HCT116 (cell line): ENCODE measurements at regions not wholly inside any gene's neighbourhood (a gene's known extent, or its start where the extent isn't known, plus 50 kb on each side); places are given as distances from the start of the nearest gene placed in this dataset.

Source experiments
- ATAC-seq: fragments of 200-7000 bp; cut with Tn5 transposase; 2 replicates; pipeline ENCODE4 v1.9.1; 2020; ENCODE audit warnings: mild to moderate bottlenecking, moderate library complexity
- BruUV-seq: library from RNA; stranded (reverse); fragments of 400-500 nt; replicated peaks from 2 replicates; lab custom pipeline; 2021; lab: Mats Ljungman, UMichigan
- CTCF ChIA-PET: fragments of 300-600 bp; sonication (Branson Sonifier 250); formaldehyde crosslinking; loops from one replicate; lab custom pipeline; 2021; ENCODE audit warnings: antibody characterized with exemption; lab: Charles Lee
- POLR2A ChIA-PET: fragments of 300-600, 350-600 bp; sonication (Branson Sonifier 250); formaldehyde crosslinking; loops from one replicate; lab custom pipeline; 2021; ENCODE audit warnings: antibody characterized with exemption; lab: Charles Lee
- RAD21 ChIA-PET, 2 experiments: fragments of 300-600 bp; sonication (Branson Sonifier 250); formaldehyde crosslinking; loops; one replicate each; lab custom pipeline; 2023; ENCODE audit warnings: low total read pairs in 2 of 2; ENCODE audit not compliant: uncharacterized antibody in 2 of 2, unreplicated experiment in 2 of 2, low non-redundant PET in 1 of 2; lab: Charles Lee
- DNase-seq: peaks from one replicate; pipeline ENCODE4 v3.0.0-alpha.2; 2010; ENCODE audit warnings: low read depth, low spot score
- H2AFZ ChIP-seq: fragments of 200-600 bp; shearing (Covaris generic), sonication (generic); 2 replicates; pipeline ENCODE4 v1.6.1; 2017; ENCODE audit warnings: low read depth, mixed run types, mixed read lengths, antibody characterized with exemption, low read length; ENCODE audit not compliant: poor library complexity, severe bottlenecking
- H3K27ac ChIP-seq: 2 replicates; pipeline ENCODE4 v1.5.1; 2012; ENCODE audit warnings: low read depth, low read length
- H3K27me3 ChIP-seq: fragments of 200-600 bp; sonication (generic); 2 replicates; pipeline ENCODE4 v1.6.1; 2016; ENCODE audit warnings: mixed run types, low read length, mixed read lengths; ENCODE audit not compliant: insufficient read depth
- H3K36me3 ChIP-seq, 2 experiments: fragments of 200-500 bp in 1 of 2; fragments of 200-600 bp in 1 of 2; sonication (Bioruptor generic) in 1 of 2; sonication (generic) in 1 of 2; 2 replicates each; pipeline versions ENCODE4 v1.5.1 to v1.6.1; 2014 to 2016; ENCODE audit warnings: low read length in 2 of 2, inconsistent platforms in 1 of 2, mixed read lengths in 1 of 2, mixed run types in 1 of 2; ENCODE audit not compliant: insufficient read depth in 2 of 2, control insufficient read depth in 1 of 2
- H3K4me1 ChIP-seq, 2 experiments: fragments of 200-600 bp in 1 of 2; sonication (generic) in 1 of 2; 2 replicates each; pipeline versions ENCODE4 v1.5.1 to v1.6.1; 2012 to 2017; ENCODE audit warnings: low read length in 2 of 2, inconsistent platforms in 1 of 2, mild to moderate bottlenecking in 1 of 2, mixed read lengths in 1 of 2, mixed run types in 1 of 2, moderate library complexity in 1 of 2; ENCODE audit not compliant: insufficient read depth in 2 of 2, control insufficient read depth in 1 of 2
- H3K4me2 ChIP-seq: fragments of 200-600 bp; sonication (generic); 2 replicates; pipeline ENCODE4 v1.6.1; 2017; ENCODE audit warnings: mixed run types, low read length, mixed read lengths
- H3K4me3 ChIP-seq, 2 experiments: fragments of 200-600 bp in 1 of 2; sonication (generic) in 1 of 2; replicated peaks in 1 of 2; 2 replicates each; pipeline ENCODE4 v1.5.1; 2011 to 2016; ENCODE audit warnings: low read length in 2 of 2, control low read depth in 1 of 2, low read depth in 1 of 2, mild to moderate bottlenecking in 1 of 2, mixed read lengths in 1 of 2, mixed run types in 1 of 2
- H3K79me2 ChIP-seq: fragments of 200-600 bp; sonication (generic); 2 replicates; pipeline ENCODE4 v1.6.1; 2017; ENCODE audit warnings: mild to moderate bottlenecking, mixed run types, low read length, moderate library complexity, mixed read lengths; ENCODE audit not compliant: insufficient read depth
- H3K9ac ChIP-seq: fragments of 200-600 bp; sonication (generic); 2 replicates; pipeline ENCODE4 v1.6.1; 2016; ENCODE audit warnings: low read length, mixed read lengths
- H3K9me2 ChIP-seq: fragments of 200-600 bp; sonication (generic), shearing (Covaris generic); 2 replicates; pipeline ENCODE4 v1.6.1; 2017; ENCODE audit warnings: mixed run types, mild to moderate bottlenecking, moderate library complexity; ENCODE audit not compliant: insufficient read depth
- H3K9me3 ChIP-seq, 2 experiments: fragments of 200-500 bp in 1 of 2; fragments of 200-600 bp in 1 of 2; sonication (Bioruptor generic) in 1 of 2; sonication (generic) in 1 of 2; 2 replicates each; pipeline ENCODE4 v1.6.1; 2014 to 2017; ENCODE audit warnings: low read length in 2 of 2, mixed read lengths in 2 of 2, inconsistent platforms in 1 of 2, low read depth in 1 of 2, mild to moderate bottlenecking in 1 of 2, mixed run types in 1 of 2, moderate library complexity in 1 of 2; ENCODE audit not compliant: control insufficient read depth in 1 of 2, insufficient read depth in 1 of 2
- H4K20me1 ChIP-seq: fragments of 200-600 bp; sonication (generic), shearing (Covaris generic); 2 replicates; pipeline ENCODE4 v1.6.1; 2017; ENCODE audit warnings: mixed run types, mild to moderate bottlenecking, moderate library complexity; ENCODE audit not compliant: insufficient read depth
- CBX3 ChIP-seq: IDR thresholded peaks from 2 replicates; pipeline ENCODE4 v1.6.1; 2012; ENCODE audit warnings: low read depth
- CEBPB ChIP-seq: IDR thresholded peaks from 2 replicates; pipeline ENCODE4 v1.6.1; 2012; ENCODE audit warnings: low read depth
- EGR1 ChIP-seq: IDR thresholded peaks from 2 replicates; pipeline ENCODE4 v1.6.1; 2012; ENCODE audit warnings: low read depth
- ELF1 ChIP-seq: IDR thresholded peaks from 2 replicates; pipeline ENCODE4 v1.6.1; 2012; ENCODE audit warnings: low read depth, borderline replicate concordance
- EZH2phosphoT487 ChIP-seq: fragments of 200-600 bp; IDR thresholded peaks from 2 replicates; pipeline ENCODE4 v1.6.1; 2018; ENCODE audit warnings: antibody characterized with exemption, borderline replicate concordance
- FOSL1 ChIP-seq: IDR thresholded peaks from 2 replicates; pipeline ENCODE4 v1.6.1; 2012; ENCODE audit warnings: low read depth
- JUND ChIP-seq: IDR thresholded peaks from 2 replicates; pipeline ENCODE4 v1.6.1; 2012
- POLR2AphosphoS5 ChIP-seq: IDR thresholded peaks from 2 replicates; pipeline ENCODE4 v1.6.1; 2011; ENCODE audit warnings: mild to moderate bottlenecking, low read depth, low read length, moderate library complexity
- RAD21 ChIP-seq: IDR thresholded peaks from 2 replicates; pipeline ENCODE4 v1.6.1; 2012; ENCODE audit warnings: low read depth, mild to moderate bottlenecking
- SIN3A ChIP-seq: IDR thresholded peaks from 2 replicates; pipeline ENCODE4 v1.6.1; 2012; ENCODE audit warnings: low read depth
- SP1 ChIP-seq: IDR thresholded peaks from 2 replicates; pipeline ENCODE4 v1.6.1; 2012; ENCODE audit warnings: low read depth
- SRF ChIP-seq: IDR thresholded peaks from 2 replicates; pipeline ENCODE4 v1.6.1; 2012; ENCODE audit warnings: low read depth
- TCF7L2 ChIP-seq: IDR thresholded peaks from 2 replicates; pipeline ENCODE4 v1.7.0; 2011; ENCODE audit warnings: borderline replicate concordance, inconsistent platforms; ENCODE audit not compliant: insufficient read depth, insufficient read length; ENCODE audit errors: extremely low read depth
- YY1 ChIP-seq: IDR thresholded peaks from 2 replicates; pipeline ENCODE4 v1.6.1; 2011; ENCODE audit warnings: low read length, low read depth, moderate library complexity, mild to moderate bottlenecking; ENCODE audit not compliant: insufficient replicate concordance; ENCODE audit errors: extremely low read depth
- ZFX ChIP-seq: fragments of 450-650 bp; IDR thresholded peaks from 2 replicates; pipeline ENCODE4 v1.6.1; 2017
- intact Hi-C: fragments of 100-400 bp; cut with micrococcal nuclease; formaldehyde crosslinking; loops from 2 replicates; pipeline ENCODE4 v1.10.0; 2022
- TF ChIP-seq, protein P1 (sequence below): IDR thresholded peaks from 2 replicates; pipeline ENCODE4 v1.6.1; 2011; ENCODE audit warnings: mild to moderate bottlenecking, low read length, moderate library complexity; ENCODE audit not compliant: insufficient replicate concordance; ENCODE audit errors: extremely low read depth
- TF ChIP-seq, protein P2 (sequence below): IDR thresholded peaks from 2 replicates; pipeline ENCODE4 v1.6.1; 2012

DNA sequence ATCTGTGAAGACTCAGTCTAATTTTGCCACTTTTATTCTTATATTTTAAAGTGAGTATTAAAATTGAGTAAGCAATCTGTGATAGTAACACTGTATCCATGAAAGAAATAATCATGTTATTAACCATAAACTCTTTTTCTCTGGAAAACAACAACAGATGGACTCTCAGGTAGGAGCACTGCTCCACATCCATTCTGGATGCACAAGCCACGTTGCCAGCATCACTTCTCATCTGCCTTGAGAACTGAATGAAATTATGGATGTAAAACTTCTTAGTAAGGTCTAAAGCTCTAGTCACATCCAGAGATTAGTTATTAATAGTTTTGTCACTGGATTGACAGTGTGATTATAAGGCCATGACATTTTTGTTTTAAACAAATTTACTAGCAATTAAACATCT, 489.1 kb upstream of the SYT1 start:
- DNase-seq (no peak), ATAC-seq (no peak)
- BruUV-seq = no TSS peak
- TF ChIP-seq SP1 (no peak), POLR2AphosphoS5 (no peak), RAD21 (no peak), ZFX (no peak), ELF1 (no peak), EZH2phosphoT487 (no peak), CBX3 (no peak), FOSL1 (no peak), JUND (no peak), TCF7L2 (no peak), CEBPB (no peak), YY1 (no peak), EGR1 (no peak), SIN3A (no peak), SRF (no peak)
- TF ChIP-seq, protein P1, sequence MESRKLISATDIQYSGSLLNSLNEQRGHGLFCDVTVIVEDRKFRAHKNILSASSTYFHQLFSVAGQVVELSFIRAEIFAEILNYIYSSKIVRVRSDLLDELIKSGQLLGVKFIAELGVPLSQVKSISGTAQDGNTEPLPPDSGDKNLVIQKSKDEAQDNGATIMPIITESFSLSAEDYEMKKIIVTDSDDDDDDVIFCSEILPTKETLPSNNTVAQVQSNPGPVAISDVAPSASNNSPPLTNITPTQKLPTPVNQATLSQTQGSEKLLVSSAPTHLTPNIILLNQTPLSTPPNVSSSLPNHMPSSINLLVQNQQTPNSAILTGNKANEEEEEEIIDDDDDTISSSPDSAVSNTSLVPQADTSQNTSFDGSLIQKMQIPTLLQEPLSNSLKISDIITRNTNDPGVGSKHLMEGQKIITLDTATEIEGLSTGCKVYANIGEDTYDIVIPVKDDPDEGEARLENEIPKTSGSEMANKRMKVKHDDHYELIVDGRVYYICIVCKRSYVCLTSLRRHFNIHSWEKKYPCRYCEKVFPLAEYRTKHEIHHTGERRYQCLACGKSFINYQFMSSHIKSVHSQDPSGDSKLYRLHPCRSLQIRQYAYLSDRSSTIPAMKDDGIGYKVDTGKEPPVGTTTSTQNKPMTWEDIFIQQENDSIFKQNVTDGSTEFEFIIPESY = no peak
- TF ChIP-seq, protein P2, sequence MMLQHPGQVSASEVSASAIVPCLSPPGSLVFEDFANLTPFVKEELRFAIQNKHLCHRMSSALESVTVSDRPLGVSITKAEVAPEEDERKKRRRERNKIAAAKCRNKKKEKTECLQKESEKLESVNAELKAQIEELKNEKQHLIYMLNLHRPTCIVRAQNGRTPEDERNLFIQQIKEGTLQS = no peak
- no peaks in the 10 kb centered on the region for H3K36me3 ChIP-seq
- POLR2A ChIA-PET = no interaction called here
- no peaks in the 10 kb centered on the region for H3K27me3 ChIP-seq
- H4K20me1 ChIP-seq = no peaks in the 10 kb centered on the region
- no peaks in the 10 kb centered on the region for H3K79me2 ChIP-seq
- intact Hi-C loops = no loop called here
- H3K4me1 ChIP-seq = no peaks in the 10 kb centered on the region
- H3K9me2 ChIP-seq = no peaks in the 10 kb centered on the region
- no peak overlapping the region for H2AFZ ChIP-seq
- no peak overlapping the region for H3K27ac ChIP-seq
- CTCF ChIA-PET = no interaction called here
- RAD21 ChIA-PET = no interaction called here
- H3K9me3 ChIP-seq = no peaks in the 10 kb centered on the region
- H3K4me3 ChIP-seq = no peak overlapping the region
- no peak overlapping the region for H3K9ac ChIP-seq
- H3K4me2 ChIP-seq = no peak overlapping the region
